ENCODE measurements at regions not wholly inside any gene's neighbourhood (a gene's known extent, or its start where the extent isn't known, plus 50 kb on each side); places are given as distances from the start of the nearest gene placed in this dataset.

GRCh38 chr2:56648802-56649201 is 465.0 kb downstream of the CCDC85A start:
- Histone ChIP-seq H3K36me3 (ENCODE audit: insufficient read depth, low read length) (no peaks in the 10 kb centered on the region), H3K27ac (no peak overlapping the region), H3K4me3 (no peak overlapping the region), H3K9me3 (ENCODE audit: low read depth, low read length) (no peaks in the 10 kb centered on the region), H3K9ac (ENCODE audit: insufficient read length) (no peak overlapping the region)
- TF ChIP-seq FOXP2 (optimal IDR thresholded peaks at IDR 0.05; ENCODE audit: control extremely low read depth, extremely low read length, insufficient read depth) (no peak), EZH2 (IDR thresholded peaks at IDR 0.05) (no peak), POLR2AphosphoS5 (IDR thresholded peaks at IDR 0.05; ENCODE audit: borderline replicate concordance, low read depth, low read length) (no peak)
- no peak for DNase-seq (ENCODE audit: low read depth, low spot score)

DNA sequence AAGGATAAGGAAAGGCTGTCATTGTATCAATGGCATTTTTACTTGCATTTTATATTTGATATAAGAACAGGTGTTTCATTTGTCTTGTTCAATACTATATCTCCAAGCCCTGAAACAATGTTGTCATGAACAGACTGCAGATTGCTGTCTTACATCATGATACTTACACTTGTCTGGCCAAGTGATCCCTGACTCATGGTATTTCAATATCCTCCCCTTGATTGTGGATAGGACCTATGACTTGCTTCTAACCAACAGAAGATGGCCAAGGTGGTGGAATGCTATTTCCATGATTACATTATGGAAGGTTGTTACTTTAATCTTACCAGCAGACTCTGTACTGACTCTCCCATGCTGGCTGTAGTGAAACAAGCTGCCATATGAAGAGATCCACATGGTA is 471.1 kb downstream of the CCDC85A start:
- H3K9ac ChIP-seq (ENCODE audit: insufficient read length) = no peak overlapping the region
- no peak overlapping the region for H3K27ac ChIP-seq
- no peaks in the 10 kb centered on the region for H3K9me3 ChIP-seq (ENCODE audit: low read depth, low read length)
- no peak overlapping the region for H3K4me3 ChIP-seq
- no peaks in the 10 kb centered on the region for H3K36me3 ChIP-seq (ENCODE audit: insufficient read depth, low read length)
- no peak for TF ChIP-seq POLR2AphosphoS5 (IDR thresholded peaks at IDR 0.05; ENCODE audit: borderline replicate concordance, low read depth, low read length)
- TF ChIP-seq FOXP2 (optimal IDR thresholded peaks at IDR 0.05; ENCODE audit: control extremely low read depth, extremely low read length, insufficient read depth) = no peak
- TF ChIP-seq EZH2 (IDR thresholded peaks at IDR 0.05) = no peak
- no peak for DNase-seq (ENCODE audit: low read depth, low spot score)

DNA sequence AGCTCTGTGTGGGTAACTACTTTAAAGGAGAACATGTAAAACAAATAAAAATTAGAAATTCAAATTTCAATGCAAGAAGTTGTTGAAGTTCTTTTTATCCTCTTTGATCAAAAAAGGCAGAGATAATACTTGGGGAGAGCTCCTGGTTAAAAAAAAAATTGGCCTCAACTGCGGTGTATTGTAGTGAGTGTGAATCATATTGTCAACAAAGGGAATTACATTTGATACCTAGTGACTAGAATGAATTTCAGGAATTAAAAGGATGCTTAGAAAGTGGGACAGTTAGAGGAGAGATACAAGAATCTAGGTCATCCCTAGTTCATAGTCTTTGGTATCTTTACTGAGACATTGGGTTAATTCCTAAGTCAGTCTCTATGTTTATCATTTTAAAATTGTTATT is 473.0 kb downstream of the CCDC85A start:
- Histone ChIP-seq H3K9ac (ENCODE audit: insufficient read length) (no peak overlapping the region), H3K4me3 (no peak overlapping the region), H3K36me3 (ENCODE audit: insufficient read depth, low read length) (no peaks in the 10 kb centered on the region), H3K27ac (no peak overlapping the region), H3K9me3 (ENCODE audit: low read depth, low read length) (no peaks in the 10 kb centered on the region)
- DNase-seq (ENCODE audit: low read depth, low spot score) = no peak
- TF ChIP-seq EZH2 (IDR thresholded peaks at IDR 0.05) (no peak), FOXP2 (optimal IDR thresholded peaks at IDR 0.05; ENCODE audit: control extremely low read depth, extremely low read length, insufficient read depth) (no peak), POLR2AphosphoS5 (IDR thresholded peaks at IDR 0.05; ENCODE audit: borderline replicate concordance, low read depth, low read length) (no peak)

GRCh38 chr2:56666777-56667176 is 483.0 kb downstream of the CCDC85A start:
- Histone ChIP-seq H3K27ac (no peak overlapping the region), H3K9ac (ENCODE audit: insufficient read length) (no peak overlapping the region), H3K9me3 (ENCODE audit: low read depth, low read length) (no peaks in the 10 kb centered on the region), H3K4me3 (no peak overlapping the region), H3K36me3 (ENCODE audit: insufficient read depth, low read length) (no peaks in the 10 kb centered on the region)
- TF ChIP-seq POLR2AphosphoS5 (IDR thresholded peaks at IDR 0.05; ENCODE audit: borderline replicate concordance, low read depth, low read length) = no peak
- no peak for TF ChIP-seq EZH2 (IDR thresholded peaks at IDR 0.05)
- no peak for TF ChIP-seq FOXP2 (optimal IDR thresholded peaks at IDR 0.05; ENCODE audit: control extremely low read depth, extremely low read length, insufficient read depth)
- DNase-seq (ENCODE audit: low read depth, low spot score) = no peak

GRCh38 chr2:56671973-56672569 is 488.3 kb downstream of the CCDC85A start:
- no peak for TF ChIP-seq FOXP2 (optimal IDR thresholded peaks at IDR 0.05; ENCODE audit: control extremely low read depth, extremely low read length, insufficient read depth)
- TF ChIP-seq EZH2 (IDR thresholded peaks at IDR 0.05) = no peak
- TF ChIP-seq POLR2AphosphoS5 (IDR thresholded peaks at IDR 0.05; ENCODE audit: borderline replicate concordance, low read depth, low read length) = no peak
- no peak overlapping the region for H3K27ac ChIP-seq
- H3K36me3 ChIP-seq (ENCODE audit: insufficient read depth, low read length) = no peaks in the 10 kb centered on the region
- DNase-seq (ENCODE audit: low read depth, low spot score) = no peak
- H3K9ac ChIP-seq (ENCODE audit: insufficient read length) = no peak overlapping the region
- no peak overlapping the region for H3K4me3 ChIP-seq
- H3K9me3 ChIP-seq (ENCODE audit: low read depth, low read length) = no peaks in the 10 kb centered on the region

DNA sequence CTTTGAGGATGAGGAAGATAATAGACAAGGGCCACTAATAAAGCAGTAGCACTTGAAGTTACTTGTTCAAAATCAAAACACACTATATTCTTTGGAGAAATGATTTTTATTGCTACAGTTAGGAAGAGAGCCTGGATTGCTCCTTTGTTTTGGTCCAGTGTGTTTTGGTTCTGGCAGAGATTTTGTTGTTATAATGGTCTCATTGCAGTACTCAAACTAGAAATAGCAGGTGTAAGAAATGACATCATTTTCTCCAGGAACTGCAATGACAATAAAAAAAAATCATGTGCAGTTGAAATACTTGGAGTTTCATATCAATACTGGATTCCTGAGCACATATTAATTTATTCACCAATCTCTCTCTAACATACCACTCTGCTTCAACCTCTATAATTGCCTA is 490.3 kb downstream of the CCDC85A start:
- DNase-seq (ENCODE audit: low read depth, low spot score) = no peak
- Histone ChIP-seq H3K36me3 (ENCODE audit: insufficient read depth, low read length) (no peaks in the 10 kb centered on the region), H3K9me3 (ENCODE audit: low read depth, low read length) (no peaks in the 10 kb centered on the region), H3K27ac (no peak overlapping the region), H3K9ac (ENCODE audit: insufficient read length) (no peak overlapping the region), H3K4me3 (no peak overlapping the region)
- TF ChIP-seq EZH2 (IDR thresholded peaks at IDR 0.05) (no peak), FOXP2 (optimal IDR thresholded peaks at IDR 0.05; ENCODE audit: control extremely low read depth, extremely low read length, insufficient read depth) (no peak), POLR2AphosphoS5 (IDR thresholded peaks at IDR 0.05; ENCODE audit: borderline replicate concordance, low read depth, low read length) (no peak)

DNA sequence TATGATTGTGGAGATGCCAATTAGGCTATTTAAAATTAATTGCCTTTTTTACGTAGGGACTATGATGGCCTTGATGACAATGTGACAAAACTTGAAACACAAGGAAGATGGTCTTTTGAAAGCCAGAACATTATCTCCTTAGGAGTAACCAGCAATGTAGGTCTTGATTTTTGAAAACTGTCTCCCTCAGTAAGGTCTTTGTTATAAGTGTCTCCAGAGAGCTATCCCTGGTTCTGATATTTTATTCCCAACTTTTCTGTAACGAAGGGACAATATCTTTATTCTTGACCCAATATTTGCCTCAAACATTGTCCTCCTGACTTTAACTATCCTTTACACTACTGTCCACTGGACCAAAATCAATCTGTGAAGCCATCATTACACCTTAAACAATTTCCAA is 493.2 kb downstream of the CCDC85A start:
- Histone ChIP-seq H3K9me3 (ENCODE audit: low read depth, low read length) (no peaks in the 10 kb centered on the region), H3K4me3 (no peak overlapping the region), H3K36me3 (ENCODE audit: insufficient read depth, low read length) (no peaks in the 10 kb centered on the region), H3K27ac (no peak overlapping the region), H3K9ac (ENCODE audit: insufficient read length) (no peak overlapping the region)
- no peak for DNase-seq (ENCODE audit: low read depth, low spot score)
- no peak for TF ChIP-seq POLR2AphosphoS5 (IDR thresholded peaks at IDR 0.05; ENCODE audit: borderline replicate concordance, low read depth, low read length)
- TF ChIP-seq FOXP2 (optimal IDR thresholded peaks at IDR 0.05; ENCODE audit: control extremely low read depth, extremely low read length, insufficient read depth) = no peak
- TF ChIP-seq EZH2 (IDR thresholded peaks at IDR 0.05) = no peak

DNA sequence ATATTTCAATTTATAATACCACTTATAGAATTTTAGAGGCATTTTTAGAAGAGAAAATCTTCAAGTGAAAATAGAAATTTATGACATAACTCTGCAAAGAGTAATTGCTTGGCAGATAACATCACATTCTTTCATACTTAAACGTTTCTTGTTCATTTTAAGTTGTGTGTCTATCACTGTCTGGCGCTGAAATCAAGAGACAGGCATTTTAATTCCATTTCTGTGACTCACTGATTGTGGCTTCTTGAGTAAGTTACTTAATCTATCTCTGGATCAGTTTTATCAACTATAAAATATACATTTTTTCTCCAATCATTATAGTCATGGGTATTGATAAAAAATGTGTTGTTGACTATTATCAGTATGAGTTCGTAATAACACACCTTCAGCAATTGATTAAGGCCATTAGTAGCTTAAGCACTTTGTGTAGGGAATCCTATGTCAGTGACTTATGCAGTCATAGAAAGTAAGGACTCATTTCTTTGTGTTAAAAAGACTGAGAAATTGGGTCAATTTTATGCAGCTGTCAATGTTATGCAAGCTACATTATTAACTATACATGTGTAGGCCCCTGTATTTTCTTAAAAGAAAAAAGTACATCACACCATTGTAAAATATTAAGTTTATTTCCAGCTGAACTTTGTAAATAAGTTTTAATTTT is 497.3 kb downstream of the CCDC85A start:
- no peak overlapping the region for H3K27ac ChIP-seq
- no peak overlapping the region for H3K9ac ChIP-seq (ENCODE audit: insufficient read length)
- DNase-seq (ENCODE audit: low read depth, low spot score) = no peak
- no peaks in the 10 kb centered on the region for H3K9me3 ChIP-seq (ENCODE audit: low read depth, low read length)
- TF ChIP-seq FOXP2 (optimal IDR thresholded peaks at IDR 0.05; ENCODE audit: control extremely low read depth, extremely low read length, insufficient read depth) = no peak
- no peak for TF ChIP-seq EZH2 (IDR thresholded peaks at IDR 0.05)
- TF ChIP-seq POLR2AphosphoS5 (IDR thresholded peaks at IDR 0.05; ENCODE audit: borderline replicate concordance, low read depth, low read length) = no peak
- no peaks in the 10 kb centered on the region for H3K36me3 ChIP-seq (ENCODE audit: insufficient read depth, low read length)
- no peak overlapping the region for H3K4me3 ChIP-seq
